Mammary epithelial cell (primary cell): ENCODE measurements at regions not wholly inside any gene's neighbourhood (a gene's known extent, or its start where the extent isn't known, plus 50 kb on each side); places are given as distances from the start of the nearest gene placed in this dataset.

Source experiments
- CTCF ChIP-seq, 2 donors: IDR thresholded peaks in 1 of 2; conservative IDR thresholded peaks in 1 of 2; 2 replicates each; pipeline ENCODE4 v1.5.1; 2011 to 2012; ENCODE audit warnings: inconsistent platforms in 2 of 2, low read length in 2 of 2, mild to moderate bottlenecking in 2 of 2, control low read depth in 1 of 2, low read depth in 1 of 2; ENCODE audit not compliant: insufficient read depth in 1 of 2; ENCODE audit errors: extremely low read depth in 1 of 2
- EZH2 ChIP-seq: IDR thresholded peaks from 2 replicates; pipeline ENCODE4 v1.6.1; 2012; ENCODE audit warnings: low read length, inconsistent platforms, borderline replicate concordance

GRCh38 chr12:45577844-45578399 is 151.6 kb upstream of the ARID2 start:
- TF ChIP-seq CTCF (conservative IDR thresholded peaks at IDR 0.05 in 1 of 2, IDR thresholded peaks at IDR 0.05 in 1 of 2; ENCODE audit: extremely low read depth in 1 of 2, insufficient read depth in 1 of 2, low read depth in 1 of 2, low read length in 2 of 2) (no peak), EZH2 (no peak)
